T47D (cell line): ENCODE measurements at regions not wholly inside any gene's neighbourhood (a gene's known extent, or its start where the extent isn't known, plus 50 kb on each side); places are given as distances from the start of the nearest gene placed in this dataset.

ENCODE experiments used
- DNase-seq, 2 experiments: peaks; one replicate each; pipeline versions ENCODE4 v3.0.0 to v3.0.0-alpha.2; 2011 to 2012; ENCODE audit warnings: low read depth in 1 of 2, low spot score in 1 of 2
- JUND ChIP-seq: IDR thresholded peaks from 2 replicates; pipeline ENCODE4 v1.6.1; 2012; ENCODE audit warnings: low read depth
- in situ Hi-C: cut with HindIII; loops from 2 replicates; pipeline ENCODE4 v1.10.0; 2016; ENCODE audit warnings: low sequenced_read_pairs, low pct_unique_long_range_greater_than_20kb

DNA sequence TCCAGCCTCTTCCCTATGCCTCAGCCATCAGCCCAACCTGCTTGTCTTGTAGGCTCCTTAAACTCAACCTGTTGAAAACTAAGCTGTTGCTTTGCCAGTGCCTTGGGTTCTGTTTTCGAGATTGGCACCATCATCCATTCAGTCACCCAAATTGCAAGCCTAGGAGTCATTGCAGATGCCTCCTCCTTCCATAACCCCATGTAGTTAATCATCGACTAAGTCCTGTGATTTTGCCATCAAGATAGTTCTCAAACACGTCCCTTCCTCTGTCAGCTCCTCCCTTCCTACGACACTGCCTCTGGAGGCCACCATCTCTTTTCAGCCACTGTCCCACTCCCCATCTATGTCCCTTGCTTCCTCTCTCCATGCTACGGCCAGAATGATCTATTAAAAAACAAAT is 168.1 kb downstream of the RAB11FIP2 start:
- DNase-seq = no peak
- in situ Hi-C loops = no loop called here
- TF ChIP-seq JUND = no peak

DNA sequence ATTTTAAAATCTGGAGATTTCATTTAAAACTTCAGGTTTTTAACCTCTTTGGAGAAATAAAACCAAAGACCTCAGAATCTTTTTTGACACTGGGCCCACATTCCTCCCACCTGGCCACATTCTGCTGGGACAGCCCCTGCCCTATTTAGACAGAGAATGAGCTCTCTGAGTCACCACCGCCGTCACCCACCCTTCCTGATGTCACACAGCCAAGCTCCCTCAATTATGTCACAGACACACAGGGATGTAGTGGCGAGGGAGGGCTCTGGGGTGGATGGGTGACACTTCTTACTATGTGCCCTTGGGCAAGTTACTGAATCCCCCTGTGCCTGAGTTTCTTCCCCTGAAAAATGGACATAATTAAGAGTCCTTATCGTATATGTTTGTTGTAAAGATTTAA is 162.6 kb downstream of the RAB11FIP2 start:
- TF ChIP-seq JUND = no peak
- in situ Hi-C loops = no loop called here
- no peak for DNase-seq

DNA sequence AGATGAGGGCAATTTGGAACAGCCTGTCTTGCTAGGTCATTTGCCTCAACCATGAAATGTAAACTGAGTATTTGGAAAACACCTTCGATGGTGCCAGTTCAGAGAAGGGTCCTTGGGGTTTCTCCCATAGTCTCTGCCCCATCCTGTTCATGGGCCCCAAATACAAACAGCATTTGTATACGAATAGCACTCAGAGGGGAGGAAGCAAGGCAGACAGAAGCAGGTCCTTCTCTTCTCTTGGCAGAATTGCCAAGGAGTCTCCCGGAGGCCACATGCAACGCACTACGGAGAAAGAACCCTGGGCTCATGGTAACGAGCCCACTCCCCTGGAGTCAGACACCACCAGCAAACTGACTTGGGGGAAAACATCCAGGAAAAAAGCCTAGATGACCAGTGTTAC is 162.1 kb downstream of the RAB11FIP2 start:
- in situ Hi-C loops = no loop called here
- no peak for TF ChIP-seq JUND

DNA sequence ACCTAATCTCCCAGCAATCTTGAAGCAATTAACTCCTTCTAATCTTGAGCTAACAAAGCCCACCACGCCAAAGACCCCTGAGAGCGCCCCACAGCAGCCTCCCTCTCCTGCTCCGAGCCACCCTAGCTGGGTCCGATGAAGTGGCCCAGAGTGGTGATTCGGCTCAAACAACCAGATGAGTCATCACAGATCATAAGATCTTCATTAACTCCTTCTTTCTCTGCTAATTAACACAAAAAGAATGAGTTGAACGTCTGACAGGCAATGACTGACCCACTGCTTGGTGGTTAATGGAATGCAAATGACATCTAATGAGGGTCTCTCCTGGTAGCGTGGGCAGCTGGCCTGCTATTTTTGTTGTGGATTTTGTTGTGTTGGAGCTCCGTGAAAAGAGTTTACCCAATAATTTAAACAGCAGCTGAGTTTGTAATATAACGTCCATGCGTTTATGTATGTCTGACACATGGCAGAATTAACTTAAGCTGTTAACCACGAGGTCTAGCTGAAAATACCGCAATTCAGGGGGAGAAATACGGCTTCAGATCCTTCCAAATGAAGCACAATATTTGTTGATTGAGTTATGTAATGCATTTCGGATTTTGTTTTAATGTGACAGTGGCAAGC is 161.4 kb downstream of the RAB11FIP2 start:
- no peak for TF ChIP-seq JUND
- in situ Hi-C loops = no loop called here
- no peak for DNase-seq

More for the DNA sequence above, 162.1 kb downstream of the RAB11FIP2 start:
- DNase-seq = no peak

- in situ Hi-C loops = no loop called here
- DNase-seq = no peak
- TF ChIP-seq JUND = no peak
Measured at GRCh38 chr10:117886766-117887165, 160.0 kb downstream of the RAB11FIP2 start.

- no peak for TF ChIP-seq JUND
- in situ Hi-C loops = no loop called here
Measured at GRCh38 chr10:117889664-117890063, 157.1 kb downstream of the RAB11FIP2 start.

GRCh38 chr10:117892681-117893220 is 154.0 kb downstream of the RAB11FIP2 start:
- TF ChIP-seq JUND = no peak
- no peak for DNase-seq
- in situ Hi-C loops = no loop called here

More at GRCh38 chr10:117889664-117890063, 157.1 kb downstream of the RAB11FIP2 start:
- DNase-seq = no peak

DNA sequence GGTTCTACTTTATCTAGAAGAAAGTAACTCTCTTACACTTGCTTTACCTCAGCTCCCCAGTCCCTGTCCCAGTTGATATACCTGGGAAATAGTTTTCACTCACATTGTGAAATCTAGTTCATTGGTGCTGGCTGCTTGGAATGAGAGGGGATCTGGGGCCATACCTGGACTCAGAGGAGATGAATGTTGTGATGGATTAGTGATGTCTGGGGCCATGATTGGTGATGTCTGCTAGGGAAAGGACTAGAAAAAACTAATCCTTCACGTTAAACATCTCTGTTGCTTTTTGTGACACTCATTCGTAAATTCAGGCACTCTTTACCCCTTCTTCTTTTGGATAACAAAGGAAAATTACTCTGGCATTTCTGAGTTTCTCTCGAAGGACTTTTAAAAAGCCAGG is 152.4 kb downstream of the RAB11FIP2 start:
- no peak for TF ChIP-seq JUND
- in situ Hi-C loops = no loop called here
- DNase-seq = no peak

GRCh38 chr10:117896517-117896916 is 150.2 kb downstream of the RAB11FIP2 start:
- TF ChIP-seq JUND = no peak
- no peak for DNase-seq
- in situ Hi-C loops = no loop called here

DNA sequence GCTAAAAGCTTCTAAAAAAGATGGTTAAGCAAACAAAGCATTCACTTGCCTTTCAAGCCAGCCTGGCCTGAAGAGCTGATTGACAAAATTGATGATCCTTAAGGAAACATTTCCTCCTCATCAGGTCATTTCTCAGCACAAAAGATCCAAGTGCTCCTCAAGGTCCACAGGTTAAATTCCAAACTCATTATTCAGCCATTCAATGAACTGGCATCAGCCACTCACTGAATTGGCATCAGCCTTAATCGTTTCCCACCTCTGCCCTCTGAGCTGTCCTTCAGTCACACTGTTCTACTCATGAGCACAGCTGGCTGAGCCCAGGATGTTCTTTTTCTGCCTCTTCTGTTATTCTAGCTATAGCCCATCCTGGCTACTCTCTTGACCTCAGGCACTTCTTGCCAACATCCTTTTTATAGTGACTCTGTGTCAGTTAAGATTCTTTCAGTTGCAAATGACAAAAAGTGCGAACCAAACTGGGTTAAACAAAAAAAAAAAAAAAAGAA is 147.5 kb downstream of the RAB11FIP2 start:
- in situ Hi-C loops = no loop called here
- no peak for TF ChIP-seq JUND
- no peak for DNase-seq

- TF ChIP-seq JUND = no peak
- no peak for DNase-seq
- in situ Hi-C loops = no loop called here
Measured at GRCh38 chr10:117900280-117900679, 146.5 kb downstream of the RAB11FIP2 start.

DNA sequence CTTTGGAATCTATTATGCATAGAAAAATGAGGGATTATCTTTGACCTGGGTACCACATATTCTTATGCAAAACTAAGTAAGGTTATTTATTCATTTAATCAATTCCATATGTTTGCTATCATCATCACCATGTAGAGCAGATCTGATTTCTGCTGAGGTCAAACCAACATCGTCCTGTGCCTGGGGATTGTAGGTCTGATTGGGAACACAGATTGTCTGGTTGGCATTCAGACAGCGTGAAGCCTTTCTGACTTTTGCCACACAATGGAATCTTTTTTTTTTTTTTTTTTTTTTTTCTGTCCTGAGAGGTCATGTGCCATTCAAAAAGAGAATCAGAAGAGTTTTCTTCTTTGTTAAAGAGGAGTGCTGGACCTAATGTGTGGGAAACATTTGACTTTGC is 142.9 kb downstream of the RAB11FIP2 start:
- in situ Hi-C loops = no loop called here

GRCh38 chr10:117905404-117905803 is 141.3 kb downstream of the RAB11FIP2 start:
- no peak for TF ChIP-seq JUND
- in situ Hi-C loops = no loop called here
- DNase-seq = no peak

More for the DNA sequence above, 142.9 kb downstream of the RAB11FIP2 start:
- no peak for TF ChIP-seq JUND
- DNase-seq = no peak

DNA sequence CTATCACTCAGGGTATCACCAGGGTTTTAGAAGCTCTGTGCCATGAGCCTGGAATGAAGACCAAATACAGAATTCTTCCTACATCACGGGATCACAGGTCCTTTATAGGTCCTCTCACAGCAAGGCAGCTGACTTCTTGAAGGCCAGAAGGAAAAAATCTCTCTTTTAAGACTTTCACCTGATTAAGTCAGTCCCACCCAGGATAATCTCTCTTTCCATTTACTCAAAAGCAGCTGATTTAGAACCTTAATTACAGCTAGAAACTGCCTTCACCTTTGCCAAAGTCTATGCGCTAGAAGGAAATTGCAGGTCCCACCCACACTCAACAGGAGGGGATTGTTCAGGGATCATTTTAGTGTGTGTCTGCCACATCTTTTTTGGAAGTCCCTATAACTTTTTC is 135.1 kb downstream of the RAB11FIP2 start:
- TF ChIP-seq JUND = no peak
- DNase-seq = no peak
- in situ Hi-C loops = no loop called here
